OCI-LY1 (cell line): ENCODE measurements at regions not wholly inside any gene's neighbourhood (a gene's known extent, or its start where the extent isn't known, plus 50 kb on each side); places are given as distances from the start of the nearest gene placed in this dataset.
"Not testable (repeated sequence)": the region's sequence is repeated elsewhere in the genome, so short reads cannot be mapped to it uniquely, and the experiment has no call there.

Experiments used
- H2AFZ ChIP-seq: fragments of 200-600 bp; sonication (generic), shearing (Covaris generic); 2 replicates; pipeline ENCODE4 v1.6.0; 2014; ENCODE audit warnings: antibody characterized with exemption, mild to moderate bottlenecking, low read length
- H3F3A ChIP-seq: fragments of 200-600 bp; sonication (generic), shearing (Covaris generic); 2 replicates; pipeline ENCODE4 v1.6.0; 2014; ENCODE audit warnings: mild to moderate bottlenecking, antibody characterized with exemption, low read length, moderate library complexity; ENCODE audit not compliant: insufficient read depth
- H3K27ac ChIP-seq: fragments of 200-600 bp; sonication (generic); 2 replicates; pipeline ENCODE4 v1.5.1; 2014; ENCODE audit warnings: low read length, mixed run types, mild to moderate bottlenecking, low read depth; ENCODE audit not compliant: poor library complexity, severe bottlenecking
- H3K27me3 ChIP-seq: fragments of 200-600 bp; sonication (generic); 2 replicates; pipeline ENCODE4 v1.6.0; 2014; ENCODE audit warnings: antibody characterized with exemption, mild to moderate bottlenecking, low read length, moderate library complexity; ENCODE audit not compliant: insufficient read depth
- H3K36me3 ChIP-seq: fragments of 200-600 bp; sonication (generic); 2 replicates; pipeline ENCODE4 v1.6.1; 2014; ENCODE audit warnings: mild to moderate bottlenecking, antibody characterized with exemption, low read length, moderate library complexity, mixed read lengths; ENCODE audit not compliant: insufficient read depth
- H3K4me1 ChIP-seq: fragments of 200-600 bp; sonication (generic); 2 replicates; pipeline ENCODE4 v1.5.1; 2014; ENCODE audit warnings: mild to moderate bottlenecking, low read length, moderate library complexity; ENCODE audit not compliant: insufficient read depth, severe bottlenecking
- H3K4me2 ChIP-seq: fragments of 200-600 bp; sonication (generic), shearing (Covaris generic); 2 replicates; pipeline ENCODE4 v1.6.1; 2014; ENCODE audit warnings: low read length
- H3K4me3 ChIP-seq: fragments of 200-600 bp; sonication (generic); 2 replicates; pipeline ENCODE4 v1.5.1; 2014; ENCODE audit warnings: low read length, low read depth, mild to moderate bottlenecking, mixed read lengths; ENCODE audit not compliant: poor library complexity, severe bottlenecking
- H3K79me2 ChIP-seq: fragments of 200-600 bp; shearing (Covaris generic); 2 replicates; pipeline ENCODE4 v1.6.1; 2016; ENCODE audit warnings: mixed run types, low read length, mixed read lengths; ENCODE audit not compliant: insufficient read depth
- H3K9ac ChIP-seq: fragments of 200-600 bp; sonication (generic), shearing (Covaris generic); 2 replicates; pipeline ENCODE4 v1.6.1; 2014; ENCODE audit warnings: mild to moderate bottlenecking, low read length, mixed read lengths
- H3K9me2 ChIP-seq: fragments of 200-600 bp; sonication (generic), shearing (Covaris generic); 2 replicates; pipeline ENCODE4 v1.6.1; 2014; ENCODE audit warnings: low read depth, mild to moderate bottlenecking, low read length, mixed read lengths
- H3K9me3 ChIP-seq: fragments of 200-600 bp; shearing (Covaris generic); 2 replicates; pipeline ENCODE4 v1.6.1; 2014; ENCODE audit warnings: low read length, mixed read lengths
- H4K20me1 ChIP-seq: fragments of 200-600 bp; sonication (generic), shearing (Covaris generic); 2 replicates; pipeline ENCODE4 v1.6.0; 2016; ENCODE audit warnings: mild to moderate bottlenecking, low read length; ENCODE audit not compliant: insufficient read depth

GRCh38 chr14:105672450-105673200 is 146.2 kb downstream of the TMEM121 start:
- not testable (repeated sequence) for H2AFZ ChIP-seq, H3K27ac ChIP-seq, H3K27me3 ChIP-seq, H3K4me3 ChIP-seq, H3F3A ChIP-seq, H3K9me2 ChIP-seq, H3K9me3 ChIP-seq, H4K20me1 ChIP-seq, H3K36me3 ChIP-seq, H3K4me2 ChIP-seq, H3K79me2 ChIP-seq, H3K4me1 ChIP-seq, H3K9ac ChIP-seq

- not testable (repeated sequence) for H2AFZ ChIP-seq, H3K27me3 ChIP-seq, H3K4me1 ChIP-seq, H3K9ac ChIP-seq, H3K4me2 ChIP-seq, H3F3A ChIP-seq, H3K79me2 ChIP-seq, H3K9me3 ChIP-seq, H4K20me1 ChIP-seq, H3K27ac ChIP-seq, H3K4me3 ChIP-seq, H3K36me3 ChIP-seq, H3K9me2 ChIP-seq
Measured at GRCh38 chr14:105675433-105675832, 149.1 kb downstream of the TMEM121 start.

GRCh38 chr14:105675905-105676670 is 149.7 kb downstream of the TMEM121 start:
- H3K4me3 ChIP-seq, H3K4me2 ChIP-seq, H2AFZ ChIP-seq, H3K79me2 ChIP-seq, H3K36me3 ChIP-seq, H4K20me1 ChIP-seq, H3K4me1 ChIP-seq, H3F3A ChIP-seq, H3K9ac ChIP-seq, H3K9me2 ChIP-seq, H3K27me3 ChIP-seq, H3K9me3 ChIP-seq, H3K27ac ChIP-seq: not testable (repeated sequence)

GRCh38 chr14:105678057-105678456 is 151.7 kb downstream of the TMEM121 start:
- H3K4me3 ChIP-seq, H3K4me2 ChIP-seq, H3K36me3 ChIP-seq, H3K9me3 ChIP-seq, H3K27me3 ChIP-seq, H3K4me1 ChIP-seq, H3K27ac ChIP-seq, H3F3A ChIP-seq, H3K79me2 ChIP-seq, H2AFZ ChIP-seq, H3K9me2 ChIP-seq, H4K20me1 ChIP-seq, H3K9ac ChIP-seq: not testable (repeated sequence)

- H3K9ac ChIP-seq, H3K4me1 ChIP-seq, H3K4me2 ChIP-seq, H3K27ac ChIP-seq, H3K9me2 ChIP-seq, H3K27me3 ChIP-seq, H3K79me2 ChIP-seq, H3K9me3 ChIP-seq, H3K36me3 ChIP-seq, H3F3A ChIP-seq, H2AFZ ChIP-seq, H3K4me3 ChIP-seq, H4K20me1 ChIP-seq: not testable (repeated sequence)
Measured at GRCh38 chr14:105678996-105679958, 152.9 kb downstream of the TMEM121 start.

- not testable (repeated sequence) for H2AFZ ChIP-seq, H3K27ac ChIP-seq, H3K36me3 ChIP-seq, H3K4me1 ChIP-seq, H3K79me2 ChIP-seq, H3K9ac ChIP-seq, H3F3A ChIP-seq, H3K4me3 ChIP-seq, H3K27me3 ChIP-seq, H4K20me1 ChIP-seq, H3K4me2 ChIP-seq, H3K9me3 ChIP-seq, H3K9me2 ChIP-seq
Measured at GRCh38 chr14:105679959-105680735, 153.8 kb downstream of the TMEM121 start.

- H3K4me2 ChIP-seq, H3K27ac ChIP-seq, H4K20me1 ChIP-seq, H3K4me1 ChIP-seq, H3K4me3 ChIP-seq, H3K27me3 ChIP-seq, H3K9me2 ChIP-seq, H3K9me3 ChIP-seq, H2AFZ ChIP-seq, H3K9ac ChIP-seq, H3F3A ChIP-seq, H3K36me3 ChIP-seq, H3K79me2 ChIP-seq: not testable (repeated sequence)
Measured at GRCh38 chr14:105680736-105681098, 154.3 kb downstream of the TMEM121 start.
